ENCODE measurements at regions not wholly inside any gene's neighbourhood (a gene's known extent, or its start where the extent isn't known, plus 50 kb on each side); places are given as distances from the start of the nearest gene placed in this dataset.

- in situ Hi-C loops (cut with HindIII; ENCODE audit: low sequenced_read_pairs) = no loop called here
- TF ChIP-seq CTCF (IDR thresholded peaks at IDR 0.05; ENCODE audit: low read depth, low read length) = no peak
- no peak overlapping the region for H3K4me3 ChIP-seq (ENCODE audit: low read depth, low read length)
- DNase-seq (ENCODE audit: low read depth, low spot score) = no peak
Observed at GRCh38 chr2:238730001-238730669, 117.8 kb upstream of the TWIST2 start.

- in situ Hi-C loops (cut with HindIII; ENCODE audit: low sequenced_read_pairs) = no loop called here
- no peak for TF ChIP-seq CTCF (IDR thresholded peaks at IDR 0.05; ENCODE audit: low read depth, low read length)
- no peak for DNase-seq (ENCODE audit: low read depth, low spot score)
- H3K4me3 ChIP-seq (ENCODE audit: low read depth, low read length) = no peak overlapping the region
Observed at GRCh38 chr2:238730881-238731280, 117.0 kb upstream of the TWIST2 start.

GRCh38 chr2:238731961-238732360 lies 115.9 kb upstream of the TWIST2 start:
- no peak overlapping the region for H3K4me3 ChIP-seq (ENCODE audit: low read depth, low read length)
- no peak for DNase-seq (ENCODE audit: low read depth, low spot score)
- in situ Hi-C loops (cut with HindIII; ENCODE audit: low sequenced_read_pairs) = no loop called here
- TF ChIP-seq CTCF (IDR thresholded peaks at IDR 0.05; ENCODE audit: low read depth, low read length) = no peak

GRCh38 chr2:238738917-238739316 lies 109.0 kb upstream of the TWIST2 start:
- no peak for TF ChIP-seq CTCF (IDR thresholded peaks at IDR 0.05; ENCODE audit: low read depth, low read length)
- no peak for DNase-seq (ENCODE audit: low read depth, low spot score)
- H3K4me3 ChIP-seq (ENCODE audit: low read depth, low read length) = no peak overlapping the region
- in situ Hi-C loops (cut with HindIII; ENCODE audit: low sequenced_read_pairs) = no loop called here

GRCh38 chr2:238739668-238740067 lies 108.2 kb upstream of the TWIST2 start:
- TF ChIP-seq CTCF (IDR thresholded peaks at IDR 0.05; ENCODE audit: low read depth, low read length) = no peak
- DNase-seq (ENCODE audit: low read depth, low spot score) = no peak
- H3K4me3 ChIP-seq (ENCODE audit: low read depth, low read length) = no peak overlapping the region
- in situ Hi-C loops (cut with HindIII; ENCODE audit: low sequenced_read_pairs) = no loop called here

GRCh38 chr2:238741277-238741676 lies 106.6 kb upstream of the TWIST2 start:
- DNase-seq (ENCODE audit: low read depth, low spot score) = no peak
- TF ChIP-seq CTCF (IDR thresholded peaks at IDR 0.05; ENCODE audit: low read depth, low read length) = no peak
- in situ Hi-C loops (cut with HindIII; ENCODE audit: low sequenced_read_pairs) = no loop called here

More at GRCh38 chr2:238741277-238741676, 106.6 kb upstream of the TWIST2 start:
- no peak overlapping the region for H3K4me3 ChIP-seq (ENCODE audit: low read depth, low read length)
